ENCODE measurements at regions not wholly inside any gene's neighbourhood (a gene's known extent, or its start where the extent isn't known, plus 50 kb on each side); places are given as distances from the start of the nearest gene placed in this dataset.

- TF ChIP-seq CTCF (IDR thresholded peaks at IDR 0.05) (no peak), POLR2A (IDR thresholded peaks at IDR 0.05) (no peak)
Observed at GRCh38 chr13:99722931-99723330, 221.7 kb downstream of the TM9SF2 start.
